GM23338 (cell line): ENCODE measurements at regions not wholly inside any gene's neighbourhood (a gene's known extent, or its start where the extent isn't known, plus 50 kb on each side); places are given as distances from the start of the nearest gene placed in this dataset.

ENCODE experiments used
- ATAC-seq: fragments of 200-7000 bp; cut with Tn5 transposase; 3 replicates; pipeline ENCODE4 v1.9.1; 2020
- DNase-seq: peaks from one replicate; pipeline ENCODE4 v3.0.0-alpha.2; 2015; ENCODE audit warnings: low spot score
- H2AFZ ChIP-seq: fragments of 200-600 bp; sonication (generic); 2 replicates; pipeline ENCODE4 v1.8.0; 2016; ENCODE audit warnings: antibody characterized with exemption, mild to moderate bottlenecking, moderate library complexity
- H3F3A ChIP-seq: fragments of 200-600 bp; sonication (generic); replicated peaks from 2 replicates; pipeline ENCODE4 v1.8.0; 2017; ENCODE audit warnings: antibody characterized with exemption, mixed run types, low read depth
- H3K27ac ChIP-seq: fragments of 200-600 bp; sonication (generic); 2 replicates; pipeline ENCODE4 v1.6.1; 2016; ENCODE audit warnings: low read depth
- H3K27me3 ChIP-seq: fragments of 200-600 bp; sonication (generic); 2 replicates; pipeline ENCODE4 v1.8.0; 2016; ENCODE audit warnings: mild to moderate bottlenecking, mixed run types, moderate library complexity; ENCODE audit not compliant: insufficient read depth
- H3K36me3 ChIP-seq: fragments of 200-600 bp; sonication (generic); 2 replicates; pipeline ENCODE4 v1.8.0; 2016; ENCODE audit warnings: mild to moderate bottlenecking; ENCODE audit not compliant: insufficient read depth
- H3K4me1 ChIP-seq: fragments of 200-600 bp; sonication (generic); 2 replicates; pipeline ENCODE4 v1.8.0; 2016; ENCODE audit warnings: mild to moderate bottlenecking, moderate library complexity; ENCODE audit not compliant: insufficient read depth
- H3K4me2 ChIP-seq: fragments of 200-600 bp; sonication (generic); 2 replicates; pipeline ENCODE4 v1.7.1; 2017; ENCODE audit warnings: mixed run types
- H3K4me3 ChIP-seq: fragments of 200-600 bp; sonication (generic); 2 replicates; pipeline ENCODE4 v1.6.1; 2016; ENCODE audit warnings: mixed run types
- H3K79me2 ChIP-seq: fragments of 200-600 bp; sonication (generic); replicated peaks from 2 replicates; pipeline ENCODE4 v1.8.0; 2017; ENCODE audit warnings: mild to moderate bottlenecking; ENCODE audit not compliant: insufficient read depth
- H3K9me2 ChIP-seq: fragments of 200-600 bp; sonication (generic); 2 replicates; pipeline ENCODE4 v1.8.0; 2017; ENCODE audit not compliant: insufficient read depth
- H4K20me1 ChIP-seq: fragments of 200-600 bp; sonication (generic); replicated peaks from 2 replicates; pipeline ENCODE4 v1.8.0; 2017; ENCODE audit warnings: mild to moderate bottlenecking; ENCODE audit not compliant: insufficient read depth
- H3K27ac Mint-ChIP-seq: 2 replicates; pipeline ENCODE4 v1.8.0; 2020; ENCODE audit warnings: inconsistent platforms, mild to moderate bottlenecking, moderate library complexity, mixed read lengths
- H3K27me3 Mint-ChIP-seq: 3 replicates; pipeline ENCODE4 v1.8.0; 2022; ENCODE audit warnings: low read depth, mild to moderate bottlenecking, moderate library complexity, mixed read lengths, inconsistent platforms; ENCODE audit not compliant: insufficient read depth, poor library complexity
- H3K36me3 Mint-ChIP-seq: 3 replicates; pipeline ENCODE4 v1.8.0; 2021; ENCODE audit warnings: low read depth, mild to moderate bottlenecking, inconsistent platforms, moderate library complexity, mixed read lengths
- H3K4me1 Mint-ChIP-seq: 3 replicates; pipeline ENCODE4 v1.8.0; 2020; ENCODE audit warnings: mild to moderate bottlenecking, inconsistent platforms, mixed read lengths
- H3K4me3 Mint-ChIP-seq: 3 replicates; pipeline ENCODE4 v1.8.0; 2021; ENCODE audit warnings: moderate library complexity, mild to moderate bottlenecking, inconsistent platforms, mixed read lengths
- H3K9me3 Mint-ChIP-seq: 3 replicates; pipeline ENCODE4 v1.8.0; 2020; ENCODE audit warnings: moderate library complexity, mild to moderate bottlenecking, inconsistent platforms, mixed read lengths
- CREB1 ChIP-seq: fragments of 250-450 bp; sonication (Bioruptor Pico); IDR thresholded peaks from 2 replicates; pipeline ENCODE4 v1.5.0; 2020; ENCODE audit warnings: low read depth, mild to moderate bottlenecking, moderate library complexity
- EZH2 ChIP-seq: fragments of 200-600 bp; sonication (generic); IDR thresholded peaks from one replicate; pipeline ENCODE4 v1.8.0; 2017; ENCODE audit warnings: antibody characterized with exemption, mild to moderate bottlenecking, low read depth; ENCODE audit not compliant: unreplicated experiment
- EZH2phosphoT487 ChIP-seq: fragments of 200-600 bp; sonication (generic); IDR thresholded peaks from one replicate; pipeline ENCODE4 v1.8.1; 2018; ENCODE audit warnings: antibody characterized with exemption; ENCODE audit not compliant: unreplicated experiment
- JUNB ChIP-seq: IDR thresholded peaks from one replicate; pipeline ENCODE4 v1.6.1; 2016; ENCODE audit warnings: antibody characterized with exemption; ENCODE audit not compliant: unreplicated experiment
- NANOG ChIP-seq: IDR thresholded peaks from 2 replicates; pipeline ENCODE4 v1.6.1; 2016; ENCODE audit warnings: antibody characterized with exemption, borderline replicate concordance
- STAT1 ChIP-seq: IDR thresholded peaks from one replicate; pipeline ENCODE4 v1.6.1; 2016; ENCODE audit warnings: antibody characterized with exemption; ENCODE audit not compliant: unreplicated experiment
- ZNF114 ChIP-seq: fragments of 250-450 bp; sonication (Bioruptor Pico); IDR thresholded peaks from 2 replicates; pipeline ENCODE4 v1.5.0; 2020; ENCODE audit warnings: mild to moderate bottlenecking, moderate library complexity
- TF ChIP-seq, protein P1 (sequence below): IDR thresholded peaks from one replicate; pipeline ENCODE4 v1.6.1; 2018; ENCODE audit warnings: antibody characterized with exemption; ENCODE audit not compliant: unreplicated experiment
- TF ChIP-seq, protein P2 (sequence below): fragments of 250-450 bp; sonication (Bioruptor Pico); IDR thresholded peaks from 2 replicates; pipeline ENCODE4 v1.5.0; 2020; ENCODE audit warnings: mild to moderate bottlenecking, moderate library complexity
- TF ChIP-seq, protein P3 (sequence below): IDR thresholded peaks from 2 replicates; pipeline ENCODE4 v1.6.1; 2016; ENCODE audit warnings: antibody characterized with exemption

DNA sequence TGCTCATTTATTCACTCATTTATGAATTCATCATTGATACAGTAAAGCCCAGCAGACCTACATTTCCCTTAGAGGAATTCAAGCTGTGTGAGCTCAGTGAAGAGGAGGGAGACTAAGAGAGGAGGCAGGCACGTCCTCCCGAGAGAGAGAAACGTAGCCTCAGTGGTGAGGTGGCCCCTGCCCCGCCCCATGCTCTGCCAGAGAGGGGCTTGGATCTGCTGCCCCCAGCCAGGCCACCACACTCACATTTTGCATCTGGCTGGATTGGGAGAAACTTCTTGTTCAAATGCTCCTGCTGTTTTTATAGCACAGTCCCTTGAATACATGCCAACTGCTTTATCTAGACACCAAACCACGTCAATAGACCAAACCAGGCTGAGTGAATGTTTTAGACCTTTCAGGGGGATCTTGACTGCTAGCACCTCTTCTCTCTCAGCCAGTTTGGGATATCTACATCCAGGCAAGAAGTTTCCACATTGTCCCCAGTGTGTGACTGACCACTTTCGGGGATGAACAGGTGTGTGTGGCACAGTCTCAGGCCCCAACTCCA, 67.7 kb upstream of the AJAP1 start (continued):
- TF ChIP-seq, protein P1, sequence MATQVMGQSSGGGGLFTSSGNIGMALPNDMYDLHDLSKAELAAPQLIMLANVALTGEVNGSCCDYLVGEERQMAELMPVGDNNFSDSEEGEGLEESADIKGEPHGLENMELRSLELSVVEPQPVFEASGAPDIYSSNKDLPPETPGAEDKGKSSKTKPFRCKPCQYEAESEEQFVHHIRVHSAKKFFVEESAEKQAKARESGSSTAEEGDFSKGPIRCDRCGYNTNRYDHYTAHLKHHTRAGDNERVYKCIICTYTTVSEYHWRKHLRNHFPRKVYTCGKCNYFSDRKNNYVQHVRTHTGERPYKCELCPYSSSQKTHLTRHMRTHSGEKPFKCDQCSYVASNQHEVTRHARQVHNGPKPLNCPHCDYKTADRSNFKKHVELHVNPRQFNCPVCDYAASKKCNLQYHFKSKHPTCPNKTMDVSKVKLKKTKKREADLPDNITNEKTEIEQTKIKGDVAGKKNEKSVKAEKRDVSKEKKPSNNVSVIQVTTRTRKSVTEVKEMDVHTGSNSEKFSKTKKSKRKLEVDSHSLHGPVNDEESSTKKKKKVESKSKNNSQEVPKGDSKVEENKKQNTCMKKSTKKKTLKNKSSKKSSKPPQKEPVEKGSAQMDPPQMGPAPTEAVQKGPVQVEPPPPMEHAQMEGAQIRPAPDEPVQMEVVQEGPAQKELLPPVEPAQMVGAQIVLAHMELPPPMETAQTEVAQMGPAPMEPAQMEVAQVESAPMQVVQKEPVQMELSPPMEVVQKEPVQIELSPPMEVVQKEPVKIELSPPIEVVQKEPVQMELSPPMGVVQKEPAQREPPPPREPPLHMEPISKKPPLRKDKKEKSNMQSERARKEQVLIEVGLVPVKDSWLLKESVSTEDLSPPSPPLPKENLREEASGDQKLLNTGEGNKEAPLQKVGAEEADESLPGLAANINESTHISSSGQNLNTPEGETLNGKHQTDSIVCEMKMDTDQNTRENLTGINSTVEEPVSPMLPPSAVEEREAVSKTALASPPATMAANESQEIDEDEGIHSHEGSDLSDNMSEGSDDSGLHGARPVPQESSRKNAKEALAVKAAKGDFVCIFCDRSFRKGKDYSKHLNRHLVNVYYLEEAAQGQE, result no peak
- TF ChIP-seq ZNF114 (CRISPR knock-in tag), result no peak
- no peak for TF ChIP-seq STAT1
- no peak for TF ChIP-seq JUNB
- TF ChIP-seq EZH2, result no peak

DNA sequence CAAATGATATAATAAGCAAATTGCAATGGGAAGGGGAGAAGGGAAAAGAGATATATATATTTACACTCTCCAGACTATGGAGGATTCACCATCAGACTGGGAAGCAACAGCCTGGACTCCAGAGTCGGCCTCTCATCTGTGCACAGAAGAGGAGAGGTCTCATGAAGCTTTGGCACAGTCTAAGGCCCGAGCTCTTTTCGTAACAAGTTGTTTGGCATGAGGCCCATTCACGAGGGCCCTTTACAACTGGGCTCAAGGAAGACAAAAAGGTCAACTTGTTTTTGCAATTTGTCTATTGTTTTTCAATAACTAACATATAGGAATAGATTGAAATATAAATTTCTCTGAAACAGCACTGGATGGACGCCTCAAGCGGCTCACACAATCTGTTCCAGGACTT, 66.7 kb upstream of the AJAP1 start:
- Mint-ChIP-seq H3K4me3 (no peak overlapping the region), H3K9me3 (peaks cover 12% of the 10 kb centered on the region), H3K36me3 (no peaks in the 10 kb centered on the region; the same call in 2 of the 3 replicates), H3K27ac (no peak overlapping the region), H3K4me1 (no peaks in the 10 kb centered on the region), H3K27me3 (peaks cover 3% of the 10 kb centered on the region)
- Histone ChIP-seq H2AFZ (no peak overlapping the region), H3K27ac (no peak overlapping the region), H3K79me2 (no peaks in the 10 kb centered on the region), H4K20me1 (no peaks in the 10 kb centered on the region), H3K36me3 (no peaks in the 10 kb centered on the region), H3K4me2 (no peak overlapping the region), H3K4me3 (no peak overlapping the region), H3K4me1 (no peaks in the 10 kb centered on the region), H3F3A (no peaks in the 10 kb centered on the region), H3K27me3 (no peaks in the 10 kb centered on the region), H3K9me2 (no peaks in the 10 kb centered on the region)
- ATAC-seq (no peak), DNase-seq (no peak)
- TF ChIP-seq EZH2phosphoT487 (no peak), NANOG (no peak), CREB1 (no peak), JUNB (no peak)
- TF ChIP-seq, protein P2, sequence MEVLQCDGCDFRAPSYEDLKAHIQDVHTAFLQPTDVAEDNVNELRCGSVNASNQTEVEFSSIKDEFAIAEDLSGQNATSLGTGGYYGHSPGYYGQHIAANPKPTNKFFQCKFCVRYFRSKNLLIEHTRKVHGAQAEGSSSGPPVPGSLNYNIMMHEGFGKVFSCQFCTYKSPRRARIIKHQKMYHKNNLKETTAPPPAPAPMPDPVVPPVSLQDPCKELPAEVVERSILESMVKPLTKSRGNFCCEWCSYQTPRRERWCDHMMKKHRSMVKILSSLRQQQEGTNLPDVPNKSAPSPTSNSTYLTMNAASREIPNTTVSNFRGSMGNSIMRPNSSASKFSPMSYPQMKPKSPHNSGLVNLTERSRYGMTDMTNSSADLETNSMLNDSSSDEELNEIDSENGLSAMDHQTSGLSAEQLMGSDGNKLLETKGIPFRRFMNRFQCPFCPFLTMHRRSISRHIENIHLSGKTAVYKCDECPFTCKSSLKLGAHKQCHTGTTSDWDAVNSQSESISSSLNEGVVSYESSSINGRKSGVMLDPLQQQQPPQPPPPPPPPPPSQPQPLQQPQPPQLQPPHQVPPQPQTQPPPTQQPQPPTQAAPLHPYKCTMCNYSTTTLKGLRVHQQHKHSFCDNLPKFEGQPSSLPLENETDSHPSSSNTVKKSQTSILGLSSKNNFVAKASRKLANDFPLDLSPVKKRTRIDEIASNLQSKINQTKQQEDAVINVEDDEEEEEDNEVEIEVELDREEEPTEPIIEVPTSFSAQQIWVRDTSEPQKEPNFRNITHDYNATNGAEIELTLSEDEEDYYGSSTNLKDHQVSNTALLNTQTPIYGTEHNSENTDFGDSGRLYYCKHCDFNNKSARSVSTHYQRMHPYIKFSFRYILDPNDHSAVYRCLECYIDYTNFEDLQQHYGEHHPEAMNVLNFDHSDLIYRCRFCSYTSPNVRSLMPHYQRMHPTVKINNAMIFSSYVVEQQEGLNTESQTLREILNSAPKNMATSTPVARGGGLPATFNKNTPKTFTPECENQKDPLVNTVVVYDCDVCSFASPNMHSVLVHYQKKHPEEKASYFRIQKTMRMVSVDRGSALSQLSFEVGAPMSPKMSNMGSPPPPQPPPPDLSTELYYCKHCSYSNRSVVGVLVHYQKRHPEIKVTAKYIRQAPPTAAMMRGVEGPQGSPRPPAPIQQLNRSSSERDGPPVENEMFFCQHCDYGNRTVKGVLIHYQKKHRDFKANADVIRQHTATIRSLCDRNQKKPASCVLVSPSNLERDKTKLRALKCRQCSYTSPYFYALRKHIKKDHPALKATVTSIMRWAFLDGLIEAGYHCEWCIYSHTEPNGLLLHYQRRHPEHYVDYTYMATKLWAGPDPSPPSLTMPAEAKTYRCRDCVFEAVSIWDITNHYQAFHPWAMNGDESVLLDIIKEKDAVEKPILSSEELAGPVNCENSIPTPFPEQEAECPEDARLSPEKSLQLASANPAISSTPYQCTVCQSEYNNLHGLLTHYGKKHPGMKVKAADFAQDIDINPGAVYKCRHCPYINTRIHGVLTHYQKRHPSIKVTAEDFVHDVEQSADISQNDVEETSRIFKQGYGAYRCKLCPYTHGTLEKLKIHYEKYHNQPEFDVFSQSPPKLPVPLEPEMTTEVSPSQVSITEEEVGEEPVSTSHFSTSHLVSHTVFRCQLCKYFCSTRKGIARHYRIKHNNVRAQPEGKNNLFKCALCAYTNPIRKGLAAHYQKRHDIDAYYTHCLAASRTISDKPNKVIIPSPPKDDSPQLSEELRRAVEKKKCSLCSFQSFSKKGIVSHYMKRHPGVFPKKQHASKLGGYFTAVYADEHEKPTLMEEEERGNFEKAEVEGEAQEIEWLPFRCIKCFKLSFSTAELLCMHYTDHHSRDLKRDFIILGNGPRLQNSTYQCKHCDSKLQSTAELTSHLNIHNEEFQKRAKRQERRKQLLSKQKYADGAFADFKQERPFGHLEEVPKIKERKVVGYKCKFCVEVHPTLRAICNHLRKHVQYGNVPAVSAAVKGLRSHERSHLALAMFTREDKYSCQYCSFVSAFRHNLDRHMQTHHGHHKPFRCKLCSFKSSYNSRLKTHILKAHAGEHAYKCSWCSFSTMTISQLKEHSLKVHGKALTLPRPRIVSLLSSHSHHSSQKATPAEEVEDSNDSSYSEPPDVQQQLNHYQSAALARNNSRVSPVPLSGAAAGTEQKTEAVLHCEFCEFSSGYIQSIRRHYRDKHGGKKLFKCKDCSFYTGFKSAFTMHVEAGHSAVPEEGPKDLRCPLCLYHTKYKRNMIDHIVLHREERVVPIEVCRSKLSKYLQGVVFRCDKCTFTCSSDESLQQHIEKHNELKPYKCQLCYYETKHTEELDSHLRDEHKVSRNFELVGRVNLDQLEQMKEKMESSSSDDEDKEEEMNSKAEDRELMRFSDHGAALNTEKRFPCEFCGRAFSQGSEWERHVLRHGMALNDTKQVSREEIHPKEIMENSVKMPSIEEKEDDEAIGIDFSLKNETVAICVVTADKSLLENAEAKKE (CRISPR knock-in tag), result no peak
- TF ChIP-seq, protein P3, sequence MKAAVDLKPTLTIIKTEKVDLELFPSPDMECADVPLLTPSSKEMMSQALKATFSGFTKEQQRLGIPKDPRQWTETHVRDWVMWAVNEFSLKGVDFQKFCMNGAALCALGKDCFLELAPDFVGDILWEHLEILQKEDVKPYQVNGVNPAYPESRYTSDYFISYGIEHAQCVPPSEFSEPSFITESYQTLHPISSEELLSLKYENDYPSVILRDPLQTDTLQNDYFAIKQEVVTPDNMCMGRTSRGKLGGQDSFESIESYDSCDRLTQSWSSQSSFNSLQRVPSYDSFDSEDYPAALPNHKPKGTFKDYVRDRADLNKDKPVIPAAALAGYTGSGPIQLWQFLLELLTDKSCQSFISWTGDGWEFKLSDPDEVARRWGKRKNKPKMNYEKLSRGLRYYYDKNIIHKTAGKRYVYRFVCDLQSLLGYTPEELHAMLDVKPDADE, result no peak
